BE2C (cell line): ENCODE measurements at regions not wholly inside any gene's neighbourhood (a gene's known extent, or its start where the extent isn't known, plus 50 kb on each side); places are given as distances from the start of the nearest gene placed in this dataset.
"Not testable (repeated sequence)": the region's sequence is repeated elsewhere in the genome, so short reads cannot be mapped to it uniquely, and the experiment has no call there.

Source experiments
- DNase-seq: peaks from one replicate; pipeline ENCODE4 v3.0.0-alpha.2; 2020
- H3K27me3 ChIP-seq: fragments of 250-450 bp; sonication (Bioruptor Pico); 2 replicates; pipeline ENCODE4 v1.5.1; 2020; ENCODE audit warnings: mild to moderate bottlenecking
- H3K36me3 ChIP-seq: fragments of 250-450 bp; sonication (Bioruptor Pico); 2 replicates; pipeline ENCODE4 v1.5.1; 2020; ENCODE audit warnings: mild to moderate bottlenecking
- H3K4me1 ChIP-seq: fragments of 250-450 bp; sonication (Bioruptor Pico); 2 replicates; pipeline ENCODE4 v1.5.1; 2020
- H3K4me3 ChIP-seq: 2 replicates; pipeline ENCODE4 v1.5.1; 2011; ENCODE audit warnings: low read depth, low read length
- H3K9me3 ChIP-seq: fragments of 250-450 bp; sonication (Bioruptor Pico); 2 replicates; pipeline ENCODE4 v1.5.1; 2020
- TF ChIP-seq, protein P1 (sequence below): IDR thresholded peaks from 2 replicates; pipeline ENCODE4 v1.5.1; 2012; ENCODE audit warnings: mild to moderate bottlenecking, low read depth, low read length

GRCh38 chr5:85453026-85453349, 1068.3 kb upstream of the EDIL3 start:
- H3K4me1 ChIP-seq: no peaks in the 10 kb centered on the region
- no peak overlapping the region for H3K4me3 ChIP-seq
- no peaks in the 10 kb centered on the region for H3K9me3 ChIP-seq
- no peak for DNase-seq
- H3K36me3 ChIP-seq: no peaks in the 10 kb centered on the region
- H3K27me3 ChIP-seq: no peaks in the 10 kb centered on the region
- TF ChIP-seq, protein P1, sequence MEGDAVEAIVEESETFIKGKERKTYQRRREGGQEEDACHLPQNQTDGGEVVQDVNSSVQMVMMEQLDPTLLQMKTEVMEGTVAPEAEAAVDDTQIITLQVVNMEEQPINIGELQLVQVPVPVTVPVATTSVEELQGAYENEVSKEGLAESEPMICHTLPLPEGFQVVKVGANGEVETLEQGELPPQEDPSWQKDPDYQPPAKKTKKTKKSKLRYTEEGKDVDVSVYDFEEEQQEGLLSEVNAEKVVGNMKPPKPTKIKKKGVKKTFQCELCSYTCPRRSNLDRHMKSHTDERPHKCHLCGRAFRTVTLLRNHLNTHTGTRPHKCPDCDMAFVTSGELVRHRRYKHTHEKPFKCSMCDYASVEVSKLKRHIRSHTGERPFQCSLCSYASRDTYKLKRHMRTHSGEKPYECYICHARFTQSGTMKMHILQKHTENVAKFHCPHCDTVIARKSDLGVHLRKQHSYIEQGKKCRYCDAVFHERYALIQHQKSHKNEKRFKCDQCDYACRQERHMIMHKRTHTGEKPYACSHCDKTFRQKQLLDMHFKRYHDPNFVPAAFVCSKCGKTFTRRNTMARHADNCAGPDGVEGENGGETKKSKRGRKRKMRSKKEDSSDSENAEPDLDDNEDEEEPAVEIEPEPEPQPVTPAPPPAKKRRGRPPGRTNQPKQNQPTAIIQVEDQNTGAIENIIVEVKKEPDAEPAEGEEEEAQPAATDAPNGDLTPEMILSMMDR: no peak

DNA sequence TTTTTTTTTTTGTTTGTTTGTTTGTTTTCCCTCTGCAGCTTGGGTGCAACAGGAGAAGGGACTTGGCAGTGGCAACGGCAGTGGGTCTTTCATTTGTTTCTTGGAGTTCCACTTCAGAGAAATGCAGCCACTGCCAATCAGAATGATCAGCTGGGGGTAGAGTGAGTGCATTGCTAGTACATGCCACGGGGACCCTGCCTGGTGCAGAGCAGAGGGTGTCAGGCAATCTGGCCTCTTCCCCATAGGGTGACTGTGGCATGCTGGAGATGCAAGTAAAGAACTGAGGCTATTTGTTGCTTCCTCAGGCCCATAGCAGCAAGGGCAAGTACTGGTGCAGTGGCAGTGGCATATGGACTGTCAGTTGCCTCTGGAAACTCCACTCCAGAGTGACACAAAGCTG, 1073.6 kb upstream of the EDIL3 start:
- no peaks in the 10 kb centered on the region for H3K27me3 ChIP-seq
- no peaks in the 10 kb centered on the region for H3K36me3 ChIP-seq
- H3K4me1 ChIP-seq: no peaks in the 10 kb centered on the region
- no peak for DNase-seq
- H3K9me3 ChIP-seq: no peaks in the 10 kb centered on the region
- H3K4me3 ChIP-seq: no peak overlapping the region
- TF ChIP-seq, protein P1: no peak

DNA sequence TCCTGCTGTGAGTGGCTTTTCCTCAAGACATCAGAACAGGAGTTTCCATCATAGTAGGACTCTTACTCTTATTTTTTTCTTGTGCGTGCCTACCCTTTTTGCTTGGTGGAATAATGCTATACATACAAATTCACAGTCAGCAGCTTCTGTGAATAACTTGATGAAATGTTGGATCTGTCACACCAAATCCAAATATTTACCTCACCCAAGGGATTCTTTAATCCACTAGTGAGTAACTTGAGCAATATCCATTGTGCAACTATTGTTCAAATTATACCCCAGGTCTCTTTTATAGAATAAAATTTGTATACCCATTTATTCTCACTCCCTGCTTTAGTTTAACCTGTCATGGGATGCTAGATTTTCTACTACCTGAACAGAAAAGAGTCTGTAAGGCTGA, 1078.3 kb upstream of the EDIL3 start:
- DNase-seq: no peak
- no peaks in the 10 kb centered on the region for H3K27me3 ChIP-seq
- H3K4me3 ChIP-seq: no peak overlapping the region
- H3K9me3 ChIP-seq: no peaks in the 10 kb centered on the region
- H3K36me3 ChIP-seq: no peaks in the 10 kb centered on the region
- TF ChIP-seq, protein P1: no peak
- H3K4me1 ChIP-seq: no peaks in the 10 kb centered on the region

DNA sequence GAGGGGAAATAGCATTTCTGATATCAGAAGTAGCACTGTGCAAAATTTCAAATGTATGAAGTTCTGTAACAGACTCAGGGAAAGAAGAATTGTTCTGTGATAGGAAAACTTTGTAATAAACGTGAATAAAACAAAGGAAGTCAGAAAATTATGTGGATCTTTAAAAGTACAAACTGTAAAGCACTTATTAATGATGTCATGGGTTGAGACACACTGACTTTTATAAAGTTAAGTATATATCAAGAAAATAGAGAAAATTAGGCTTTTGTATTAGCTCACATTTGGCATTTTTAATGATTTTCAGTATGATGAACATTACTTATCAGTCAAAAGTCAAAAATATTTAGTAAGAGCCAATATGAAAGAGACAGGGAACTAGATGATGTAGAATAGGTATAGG, 1081.7 kb upstream of the EDIL3 start:
- no peak overlapping the region for H3K4me3 ChIP-seq
- no peaks in the 10 kb centered on the region for H3K4me1 ChIP-seq
- DNase-seq: no peak
- no peaks in the 10 kb centered on the region for H3K9me3 ChIP-seq
- no peaks in the 10 kb centered on the region for H3K27me3 ChIP-seq
- TF ChIP-seq, protein P1: no peak
- H3K36me3 ChIP-seq: no peaks in the 10 kb centered on the region

- H3K4me3 ChIP-seq: no peak overlapping the region
- H3K4me1 ChIP-seq: no peaks in the 10 kb centered on the region
- no peaks in the 10 kb centered on the region for H3K9me3 ChIP-seq
- DNase-seq: no peak
- TF ChIP-seq, protein P1: no peak
- no peaks in the 10 kb centered on the region for H3K27me3 ChIP-seq
- H3K36me3 ChIP-seq: no peaks in the 10 kb centered on the region
Measured at GRCh38 chr5:85472749-85473148, 1088.1 kb upstream of the EDIL3 start.

- not testable (repeated sequence) for DNase-seq, H3K9me3 ChIP-seq, H3K36me3 ChIP-seq, H3K4me3 ChIP-seq, H3K27me3 ChIP-seq, H3K4me1 ChIP-seq
Measured at GRCh38 chr5:85475151-85475550, 1090.5 kb upstream of the EDIL3 start.

DNA sequence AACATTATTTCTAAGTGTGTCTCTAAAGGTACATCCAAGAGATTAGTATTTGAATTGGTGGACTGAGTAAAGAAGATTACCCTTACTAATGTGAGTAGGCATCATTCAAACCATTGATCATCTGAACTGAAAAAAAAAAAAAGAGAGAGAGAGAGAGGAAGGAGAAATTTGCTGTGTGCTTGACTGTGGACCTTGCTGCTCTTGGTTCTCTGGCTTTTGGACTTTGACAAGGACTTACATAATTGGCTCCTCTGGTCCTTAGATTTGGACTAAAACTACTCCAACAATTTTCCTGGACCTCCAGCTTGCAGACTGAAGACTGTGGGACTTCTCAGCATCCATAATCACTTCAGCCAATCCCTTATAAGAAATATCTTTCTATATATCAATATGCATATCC, 1091.9 kb upstream of the EDIL3 start:
- no peaks in the 10 kb centered on the region for H3K36me3 ChIP-seq
- no peak for DNase-seq
- no peaks in the 10 kb centered on the region for H3K27me3 ChIP-seq
- H3K4me1 ChIP-seq: no peaks in the 10 kb centered on the region
- TF ChIP-seq, protein P1: no peak
- H3K9me3 ChIP-seq: no peaks in the 10 kb centered on the region
- no peak overlapping the region for H3K4me3 ChIP-seq
